Endothelial cell of umbilical vein (primary cell): ENCODE measurements at regions not wholly inside any gene's neighbourhood (a gene's known extent, or its start where the extent isn't known, plus 50 kb on each side); places are given as distances from the start of the nearest gene placed in this dataset.

Source experiments
- BruUV-seq: library from RNA; stranded (reverse); fragments of 400-500 nt; replicated peaks from 2 replicates; lab custom pipeline; 2021; lab: Mats Ljungman, UMichigan
- CTCF ChIA-PET: fragments of 300-600, 350-600 bp; sonication (Branson Sonifier 250); formaldehyde crosslinking; loops from one replicate; lab custom pipeline; 2021; ENCODE audit warnings: antibody characterized with exemption, inconsistent platforms; lab: Charles Lee
- POLR2A ChIA-PET: fragments of 300-600, 350-600 bp; sonication (Branson Sonifier 250); formaldehyde crosslinking; loops from one replicate; lab custom pipeline; 2021; ENCODE audit warnings: antibody characterized with exemption, inconsistent platforms; lab: Charles Lee
- DNase-seq: peaks from one replicate; pipeline ENCODE4 v3.0.0-alpha.2; 2011; ENCODE audit warnings: low read depth, low spot score
- FAIRE-seq: peaks from 2 replicates; lab custom pipeline; 2011; peaks lifted over from hg19 to GRCh38; lab: Jason Lieb, UNC
- H2AFZ ChIP-seq: 2 replicates; pipeline ENCODE4 v1.6.0; 2012; ENCODE audit warnings: low read depth, low read length, control low read depth, inconsistent platforms
- H3K27ac ChIP-seq: 2 replicates; pipeline ENCODE4 v1.5.1; 2011; ENCODE audit warnings: low read depth, mild to moderate bottlenecking, control low read depth, low read length, moderate library complexity; ENCODE audit not compliant: insufficient read depth
- H3K27me3 ChIP-seq, 2 experiments: 2 replicates each; pipeline versions ENCODE4 v1.6.0 to v1.6.1; 2011; ENCODE audit warnings: low read length in 2 of 2, mixed read lengths in 1 of 2; ENCODE audit not compliant: control insufficient read depth in 2 of 2, insufficient read depth in 2 of 2
- H3K36me3 ChIP-seq, 2 experiments: 2 replicates in 1 of 2; 3 replicates in 1 of 2; pipeline ENCODE4 v1.5.1; 2011; ENCODE audit warnings: low read length in 2 of 2, mild to moderate bottlenecking in 1 of 2, moderate library complexity in 1 of 2; ENCODE audit not compliant: control insufficient read depth in 2 of 2, insufficient read depth in 2 of 2; ENCODE audit errors: extremely low read depth in 1 of 2
- H3K4me1 ChIP-seq: 3 replicates; pipeline ENCODE4 v1.5.1; 2011; ENCODE audit warnings: mild to moderate bottlenecking, low read length; ENCODE audit not compliant: control insufficient read depth, insufficient read depth; ENCODE audit errors: extremely low read depth
- H3K4me2 ChIP-seq: 2 replicates; pipeline ENCODE4 v1.6.1; 2011; ENCODE audit warnings: low read length, control low read depth, mixed read lengths; ENCODE audit not compliant: insufficient read depth
- H3K4me3 ChIP-seq, 3 experiments: fragments of 200-600 bp in 1 of 3; sonication (generic), shearing (Covaris generic) in 1 of 3; replicated peaks in 1 of 3; 2 replicates each; pipeline ENCODE4 v1.5.1; 2011 to 2016; ENCODE audit warnings: control low read depth in 3 of 3, low read length in 3 of 3, mild to moderate bottlenecking in 2 of 3, inconsistent platforms in 1 of 3, low read depth in 1 of 3, moderate library complexity in 1 of 3; ENCODE audit not compliant: insufficient read depth in 1 of 3
- H3K79me2 ChIP-seq: 2 replicates; pipeline ENCODE4 v1.6.0; 2012; ENCODE audit warnings: low read length, inconsistent platforms; ENCODE audit not compliant: control insufficient read depth, insufficient read depth
- H3K9ac ChIP-seq: replicated peaks from 2 replicates; pipeline ENCODE3; 2011; ENCODE audit warnings: low read length, control low read depth; ENCODE audit not compliant: insufficient read depth; ENCODE audit errors: extremely low read depth
- H3K9me1 ChIP-seq: replicated peaks from 3 replicates; pipeline ENCODE4 v1.6.0; 2011; ENCODE audit warnings: mild to moderate bottlenecking, low read length; ENCODE audit not compliant: control insufficient read depth, insufficient read depth; ENCODE audit errors: extremely low read depth
- H3K9me3 ChIP-seq: replicated peaks from 2 replicates; pipeline ENCODE4 v1.5.1; 2012; ENCODE audit warnings: low read length, inconsistent platforms; ENCODE audit not compliant: control insufficient read depth, insufficient read depth
- H4K20me1 ChIP-seq: replicated peaks from 2 replicates; pipeline ENCODE3; 2011; ENCODE audit warnings: mild to moderate bottlenecking, low read length; ENCODE audit not compliant: control insufficient read depth, insufficient read depth; ENCODE audit errors: extremely low read depth
- EZH2 ChIP-seq: IDR thresholded peaks from 2 replicates; pipeline ENCODE4 v1.6.1; 2012; ENCODE audit warnings: borderline replicate concordance, low read depth, mild to moderate bottlenecking, moderate library complexity, low read length, inconsistent platforms; ENCODE audit not compliant: severe bottlenecking
- FOS ChIP-seq: IDR thresholded peaks from 2 replicates; pipeline ENCODE4 v1.6.1; 2011; ENCODE audit warnings: mild to moderate bottlenecking, low read length, moderate library complexity, borderline replicate concordance; ENCODE audit not compliant: insufficient read depth
- GATA2 ChIP-seq: IDR thresholded peaks from 2 replicates; pipeline ENCODE4 v1.7.0; 2011; ENCODE audit warnings: low read depth, mild to moderate bottlenecking, moderate library complexity, mixed read lengths, low read length; ENCODE audit not compliant: insufficient read length, insufficient read depth
- JUN ChIP-seq: IDR thresholded peaks from 2 replicates; pipeline ENCODE4 v1.6.1; 2011; ENCODE audit warnings: borderline replicate concordance, low read depth; ENCODE audit not compliant: insufficient read length, insufficient read depth
- MYC ChIP-seq: IDR thresholded peaks from one replicate; pipeline ENCODE4 v1.6.1; 2011; ENCODE audit warnings: mild to moderate bottlenecking, low read depth, low read length
- POLR2A ChIP-seq: IDR thresholded peaks from 2 replicates; pipeline ENCODE4 v1.6.1; 2012; ENCODE audit warnings: low read depth, mild to moderate bottlenecking, control low read depth, low read length
- POLR2AphosphoS5 ChIP-seq: IDR thresholded peaks from 2 replicates; pipeline ENCODE4 v1.6.1; 2012; ENCODE audit warnings: low read depth, mild to moderate bottlenecking, control low read depth, low read length, moderate library complexity; ENCODE audit not compliant: insufficient read depth
- dilution Hi-C: fragments of 300-500 bp; cut with MboI; formaldehyde crosslinking; loops from one replicate; pipeline ENCODE4 v1.15.0; 2019; ENCODE audit warnings: low sequenced_read_pairs; ENCODE audit not compliant: extremely low pct_ligation_motif_present
- intact Hi-C: fragments of 100-400 bp; cut with micrococcal nuclease; formaldehyde crosslinking; loops from one replicate; pipeline ENCODE4 v1.10.0; 2022
- TF ChIP-seq, protein P1 (sequence below): IDR thresholded peaks from 2 replicates; pipeline ENCODE4 v1.6.1; 2011; ENCODE audit not compliant: insufficient read depth, insufficient read length
- TF ChIP-seq, protein P2 (sequence below), 2 donors: IDR thresholded peaks; 1 replicate in 1 of 2; 2 replicates in 1 of 2; pipeline ENCODE4 v1.5.1; 2011; ENCODE audit warnings: low read length in 2 of 2, mild to moderate bottlenecking in 2 of 2, moderate library complexity in 2 of 2, control low read depth in 1 of 2, inconsistent platforms in 1 of 2, low read depth in 1 of 2; ENCODE audit not compliant: insufficient read depth in 1 of 2; ENCODE audit errors: extremely low read depth in 1 of 2

DNA sequence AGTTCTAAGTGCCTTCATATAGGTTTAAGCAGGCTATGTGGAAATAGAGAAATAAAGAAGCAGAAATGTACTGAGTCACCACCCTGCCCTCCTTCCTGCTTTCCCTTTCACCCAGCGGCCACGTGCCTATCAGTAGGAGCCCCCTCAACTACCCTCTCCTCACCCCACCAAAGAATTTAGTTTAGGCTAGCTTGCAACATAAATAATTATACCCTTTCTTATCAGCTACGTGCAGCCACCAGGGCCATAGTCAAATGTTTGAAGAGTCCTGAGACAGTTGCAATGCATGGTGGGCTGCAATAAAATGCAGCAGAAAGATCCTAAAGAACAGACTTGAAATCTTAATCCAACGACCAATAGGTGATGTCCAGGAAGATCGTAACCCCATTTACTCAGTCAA lies 101.2 kb downstream of the RTP5 start:
- dilution Hi-C loops: no loop called here
- TF ChIP-seq POLR2A (no peak), FOS (no peak), GATA2 (no peak)
- TF ChIP-seq, protein P1, sequence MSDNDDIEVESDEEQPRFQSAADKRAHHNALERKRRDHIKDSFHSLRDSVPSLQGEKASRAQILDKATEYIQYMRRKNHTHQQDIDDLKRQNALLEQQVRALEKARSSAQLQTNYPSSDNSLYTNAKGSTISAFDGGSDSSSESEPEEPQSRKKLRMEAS: no peak
- Histone ChIP-seq H3K9ac (no peak overlapping the region), H3K27me3 (no peaks in the 10 kb centered on the region), H3K4me1 (no peaks in the 10 kb centered on the region), H3K4me2 (no peak overlapping the region), H3K36me3 (no peaks in the 10 kb centered on the region), H2AFZ (no peak overlapping the region), H3K4me3 (no peak overlapping the region), H3K27ac (no peak overlapping the region), H3K79me2 (no peaks in the 10 kb centered on the region), H4K20me1 (no peaks in the 10 kb centered on the region), H3K9me3 (no peaks in the 10 kb centered on the region), H3K9me1 (no peaks in the 10 kb centered on the region)
- POLR2A ChIA-PET: no interaction called here
- BruUV-seq: no TSS peak
- intact Hi-C loops: no loop called here
- no peak for FAIRE-seq
- CTCF ChIA-PET: no interaction called here
- DNase-seq: no peak

DNA sequence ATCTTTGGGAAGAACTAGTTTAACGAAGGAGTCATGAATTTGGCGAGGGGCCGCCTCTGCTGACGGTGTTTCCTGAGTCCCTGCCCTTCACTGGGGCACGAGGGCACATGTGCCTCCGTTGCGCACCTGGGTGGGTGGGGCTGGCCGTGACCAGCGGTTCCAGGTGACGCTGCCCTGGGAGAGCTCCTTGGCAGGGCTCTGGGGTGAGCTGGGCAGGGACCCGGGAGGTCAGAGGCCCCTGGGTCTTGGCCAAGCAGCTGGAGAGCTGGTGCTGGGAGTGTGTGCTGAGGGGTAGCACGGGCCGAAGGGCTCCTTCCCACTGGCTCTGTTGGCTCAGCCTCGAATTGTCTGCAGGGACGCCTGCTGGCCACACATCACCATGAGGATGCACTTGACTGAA lies 104.6 kb downstream of the RTP5 start:
- Histone ChIP-seq H3K9me3 (no peaks in the 10 kb centered on the region), H2AFZ (no peak overlapping the region), H4K20me1 (no peaks in the 10 kb centered on the region), H3K4me2 (no peak overlapping the region), H3K36me3 (no peaks in the 10 kb centered on the region), H3K9ac (no peak overlapping the region), H3K27me3 (no peaks in the 10 kb centered on the region), H3K9me1 (no peaks in the 10 kb centered on the region), H3K4me1 (no peaks in the 10 kb centered on the region), H3K79me2 (no peaks in the 10 kb centered on the region), H3K4me3 (no peak overlapping the region), H3K27ac (no peak overlapping the region)
- no peak for DNase-seq
- intact Hi-C loops: no loop called here
- ChIA-PET POLR2A (no interaction called here), CTCF (interaction anchor here (2.3 kb wide), 1 partner anchor 23 kb away, joined by 9 read pairs; no protein-coding TSS in a partner anchor)
- FAIRE-seq: no peak
- no peak for TF ChIP-seq POLR2AphosphoS5
- TF ChIP-seq, protein P2, sequence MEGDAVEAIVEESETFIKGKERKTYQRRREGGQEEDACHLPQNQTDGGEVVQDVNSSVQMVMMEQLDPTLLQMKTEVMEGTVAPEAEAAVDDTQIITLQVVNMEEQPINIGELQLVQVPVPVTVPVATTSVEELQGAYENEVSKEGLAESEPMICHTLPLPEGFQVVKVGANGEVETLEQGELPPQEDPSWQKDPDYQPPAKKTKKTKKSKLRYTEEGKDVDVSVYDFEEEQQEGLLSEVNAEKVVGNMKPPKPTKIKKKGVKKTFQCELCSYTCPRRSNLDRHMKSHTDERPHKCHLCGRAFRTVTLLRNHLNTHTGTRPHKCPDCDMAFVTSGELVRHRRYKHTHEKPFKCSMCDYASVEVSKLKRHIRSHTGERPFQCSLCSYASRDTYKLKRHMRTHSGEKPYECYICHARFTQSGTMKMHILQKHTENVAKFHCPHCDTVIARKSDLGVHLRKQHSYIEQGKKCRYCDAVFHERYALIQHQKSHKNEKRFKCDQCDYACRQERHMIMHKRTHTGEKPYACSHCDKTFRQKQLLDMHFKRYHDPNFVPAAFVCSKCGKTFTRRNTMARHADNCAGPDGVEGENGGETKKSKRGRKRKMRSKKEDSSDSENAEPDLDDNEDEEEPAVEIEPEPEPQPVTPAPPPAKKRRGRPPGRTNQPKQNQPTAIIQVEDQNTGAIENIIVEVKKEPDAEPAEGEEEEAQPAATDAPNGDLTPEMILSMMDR (IDR thresholded peaks at IDR 0.05; ENCODE audit: extremely low read depth in 1 of 2, insufficient read depth in 1 of 2, low read depth in 1 of 2, low read length in 2 of 2): no peak
- no peak for TF ChIP-seq JUN
- TF ChIP-seq EZH2: no peak
- TF ChIP-seq POLR2A: no peak
- TF ChIP-seq GATA2: no peak
- no peak for TF ChIP-seq MYC
- TF ChIP-seq, protein P1: no peak
- dilution Hi-C loops: no loop called here
- BruUV-seq: no TSS peak
